Keratinocyte (primary cell): ENCODE measurements at regions not wholly inside any gene's neighbourhood (a gene's known extent, or its start where the extent isn't known, plus 50 kb on each side); places are given as distances from the start of the nearest gene placed in this dataset.

Source experiments
- DNase-seq: peaks from one replicate; pipeline ENCODE4 v3.0.0-alpha.2; 2011; ENCODE audit warnings: low read depth, missing footprints, low spot score
- FAIRE-seq: peaks from 2 replicates; lab custom pipeline; 2011; peaks lifted over from hg19 to GRCh38; lab: Jason Lieb, UNC
- H2AFZ ChIP-seq: 2 replicates; pipeline ENCODE4 v1.6.0; 2012; ENCODE audit warnings: low read length, control low read depth, inconsistent platforms; ENCODE audit not compliant: control insufficient read depth
- H3K27ac ChIP-seq: 2 replicates; pipeline ENCODE4 v1.5.1; 2011; ENCODE audit warnings: low read length; ENCODE audit not compliant: control insufficient read depth, insufficient read depth
- H3K27me3 ChIP-seq: 3 replicates; pipeline ENCODE4 v1.6.0; 2011; ENCODE audit warnings: low read length; ENCODE audit not compliant: control insufficient read depth, insufficient read depth; ENCODE audit errors: extremely low read depth
- H3K36me3 ChIP-seq, 2 experiments: 2 replicates in 1 of 2; 3 replicates in 1 of 2; pipeline ENCODE4 v1.5.1; 2011; ENCODE audit warnings: low read length in 2 of 2, mild to moderate bottlenecking in 1 of 2; ENCODE audit not compliant: control insufficient read depth in 2 of 2, insufficient read depth in 2 of 2; ENCODE audit errors: extremely low read depth in 1 of 2
- H3K4me1 ChIP-seq: 3 replicates; pipeline ENCODE4 v1.5.1; 2011; ENCODE audit warnings: low read length; ENCODE audit not compliant: control insufficient read depth, insufficient read depth; ENCODE audit errors: extremely low read depth
- H3K4me2 ChIP-seq: 3 replicates; pipeline ENCODE4 v1.6.0; 2011; ENCODE audit warnings: low read depth, low read length; ENCODE audit not compliant: control insufficient read depth, insufficient read depth; ENCODE audit errors: extremely low read depth
- H3K4me3 ChIP-seq, 3 experiments: fragments of 200-600 bp in 1 of 3; sonication (generic) in 1 of 3; 2 replicates in 2 of 3; 3 replicates in 1 of 3; pipeline ENCODE4 v1.5.1; 2011 to 2016; ENCODE audit warnings: low read length in 3 of 3, mild to moderate bottlenecking in 3 of 3, control low read depth in 2 of 3, inconsistent platforms in 1 of 3, low read depth in 1 of 3, mixed read lengths in 1 of 3, mixed run types in 1 of 3, moderate library complexity in 1 of 3; ENCODE audit not compliant: control insufficient read depth in 2 of 3, insufficient read depth in 2 of 3; ENCODE audit errors: extremely low read depth in 1 of 3
- H3K79me2 ChIP-seq: 2 replicates; pipeline ENCODE4 v1.6.0; 2012; ENCODE audit warnings: low read length; ENCODE audit not compliant: control insufficient read depth, insufficient read depth
- H3K9ac ChIP-seq: 3 replicates; pipeline ENCODE4 v1.6.0; 2011; ENCODE audit warnings: low read length; ENCODE audit not compliant: control insufficient read depth, insufficient read depth; ENCODE audit errors: extremely low read depth
- H3K9me1 ChIP-seq: 3 replicates; pipeline ENCODE4 v1.6.0; 2011; ENCODE audit warnings: low read length; ENCODE audit not compliant: control insufficient read depth, insufficient read depth; ENCODE audit errors: extremely low read depth
- H3K9me3 ChIP-seq: 2 replicates; pipeline ENCODE4 v1.5.1; 2012; ENCODE audit warnings: low read depth, low read length; ENCODE audit not compliant: control insufficient read depth
- H4K20me1 ChIP-seq: 3 replicates; pipeline ENCODE4 v1.6.0; 2011; ENCODE audit warnings: low read length; ENCODE audit not compliant: control insufficient read depth, insufficient read depth; ENCODE audit errors: extremely low read depth
- EZH2 ChIP-seq: IDR thresholded peaks from one replicate; pipeline ENCODE4 v1.6.1; 2012; ENCODE audit warnings: inconsistent platforms, mild to moderate bottlenecking, low read length, moderate library complexity
- dilution Hi-C: fragments of 300-500 bp; cut with MboI; formaldehyde crosslinking; loops from one replicate; pipeline ENCODE4 v1.7.0; 2020; ENCODE audit warnings: low sequenced_read_pairs; ENCODE audit not compliant: extremely low pct_ligation_motif_present
- TF ChIP-seq, protein P1 (sequence below), 3 experiments: IDR thresholded peaks in 1 of 3; conservative IDR thresholded peaks in 1 of 3; optimal IDR thresholded peaks in 1 of 3; 2 replicates in 2 of 3; 3 replicates in 1 of 3; pipeline versions ENCODE3 to v1.5.1; 2011; ENCODE audit warnings: low read length in 3 of 3, mild to moderate bottlenecking in 3 of 3, moderate library complexity in 2 of 3, control low read depth in 1 of 3, inconsistent platforms in 1 of 3; ENCODE audit not compliant: insufficient read depth in 2 of 3; ENCODE audit errors: extremely low read depth in 1 of 3

DNA sequence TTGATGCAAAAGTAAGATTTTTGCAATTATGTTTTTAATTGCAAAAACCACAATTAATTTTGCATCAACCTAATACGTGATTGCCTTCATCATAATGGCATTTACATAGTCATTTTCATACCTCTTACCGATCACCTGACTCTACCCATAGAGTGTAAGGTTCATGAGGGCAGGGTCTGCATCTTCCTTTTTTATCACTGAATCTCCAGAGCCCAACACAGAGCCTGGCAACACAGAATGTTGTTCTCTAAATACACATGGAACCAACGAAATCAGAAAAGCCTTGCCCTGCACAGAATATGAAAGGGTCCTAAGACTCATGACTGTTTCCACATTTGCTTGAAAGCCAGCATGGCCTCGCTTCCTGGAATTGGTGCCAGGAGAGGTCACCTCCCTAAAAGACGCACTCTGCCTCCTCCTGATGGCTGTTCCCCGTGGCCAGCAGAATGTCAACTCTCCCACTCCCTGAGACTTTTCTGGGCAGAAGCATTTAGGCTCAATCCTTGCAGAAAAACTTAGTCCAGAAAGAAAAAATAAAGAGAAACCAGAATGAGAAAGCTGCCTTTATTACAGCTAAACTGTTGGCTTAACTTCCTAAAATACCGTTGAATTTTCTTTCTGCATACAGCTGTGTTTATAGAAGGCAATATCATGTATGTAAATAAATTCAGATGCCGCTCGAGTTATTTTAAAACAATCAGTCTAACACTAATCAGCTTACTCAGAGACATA is 327.8 kb upstream of the MAF start:
- Histone ChIP-seq H3K9me1 (no peaks in the 10 kb centered on the region), H3K4me1 (no peaks in the 10 kb centered on the region), H3K9ac (no peak overlapping the region), H4K20me1 (no peaks in the 10 kb centered on the region), H3K27ac (no peak overlapping the region), H3K9me3 (no peaks in the 10 kb centered on the region), H3K27me3 (no peaks in the 10 kb centered on the region), H3K4me3 (no peak overlapping the region), H2AFZ (no peak overlapping the region), H3K4me2 (no peak overlapping the region), H3K36me3 (no peaks in the 10 kb centered on the region), H3K79me2 (no peaks in the 10 kb centered on the region)
- dilution Hi-C loops, result no loop called here
- DNase-seq, result no peak
- TF ChIP-seq, protein P1, sequence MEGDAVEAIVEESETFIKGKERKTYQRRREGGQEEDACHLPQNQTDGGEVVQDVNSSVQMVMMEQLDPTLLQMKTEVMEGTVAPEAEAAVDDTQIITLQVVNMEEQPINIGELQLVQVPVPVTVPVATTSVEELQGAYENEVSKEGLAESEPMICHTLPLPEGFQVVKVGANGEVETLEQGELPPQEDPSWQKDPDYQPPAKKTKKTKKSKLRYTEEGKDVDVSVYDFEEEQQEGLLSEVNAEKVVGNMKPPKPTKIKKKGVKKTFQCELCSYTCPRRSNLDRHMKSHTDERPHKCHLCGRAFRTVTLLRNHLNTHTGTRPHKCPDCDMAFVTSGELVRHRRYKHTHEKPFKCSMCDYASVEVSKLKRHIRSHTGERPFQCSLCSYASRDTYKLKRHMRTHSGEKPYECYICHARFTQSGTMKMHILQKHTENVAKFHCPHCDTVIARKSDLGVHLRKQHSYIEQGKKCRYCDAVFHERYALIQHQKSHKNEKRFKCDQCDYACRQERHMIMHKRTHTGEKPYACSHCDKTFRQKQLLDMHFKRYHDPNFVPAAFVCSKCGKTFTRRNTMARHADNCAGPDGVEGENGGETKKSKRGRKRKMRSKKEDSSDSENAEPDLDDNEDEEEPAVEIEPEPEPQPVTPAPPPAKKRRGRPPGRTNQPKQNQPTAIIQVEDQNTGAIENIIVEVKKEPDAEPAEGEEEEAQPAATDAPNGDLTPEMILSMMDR (optimal IDR thresholded peaks at IDR 0.05 in 1 of 3, IDR thresholded peaks at IDR 0.05 in 1 of 3, conservative IDR thresholded peaks at IDR 0.05 in 1 of 3; ENCODE audit: extremely low read depth in 1 of 3, insufficient read depth in 2 of 3, low read length in 3 of 3), result no peak
- TF ChIP-seq EZH2, result no peak
- FAIRE-seq, result no peak

DNA sequence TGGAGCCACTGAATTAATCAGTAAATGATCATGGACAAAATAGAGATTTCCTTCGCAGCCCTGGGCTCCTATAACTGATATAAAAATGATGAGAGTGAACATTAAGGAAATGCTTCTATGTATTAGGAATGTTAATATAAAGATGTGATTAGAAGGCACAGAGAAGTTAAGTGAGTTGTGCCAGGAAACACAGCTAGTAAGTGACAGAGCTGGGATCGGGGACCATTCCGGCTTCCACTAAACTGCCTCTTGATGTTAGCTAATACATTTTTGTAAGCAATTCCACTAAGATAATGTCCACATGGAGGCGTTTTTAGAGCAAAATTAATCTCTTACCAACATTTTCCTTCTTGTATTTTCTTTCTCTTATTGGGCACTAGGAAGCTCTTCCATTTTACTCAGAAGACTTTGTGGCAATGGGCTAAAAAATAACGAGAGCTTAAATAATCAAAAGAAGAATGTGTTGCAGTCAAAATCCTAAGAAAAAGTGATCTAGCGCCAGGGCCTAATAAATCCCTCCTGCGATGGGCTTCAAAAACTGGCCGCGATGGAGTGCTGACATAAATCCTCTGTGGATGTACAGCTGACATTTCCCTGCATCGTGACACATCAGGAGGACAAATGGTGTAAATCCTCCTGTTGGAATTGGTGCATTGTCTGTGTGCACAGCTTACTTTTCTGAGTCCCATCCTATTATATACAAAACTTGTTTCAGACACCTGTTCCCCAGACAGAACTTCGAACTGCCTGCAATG is 326.1 kb upstream of the MAF start:
- Histone ChIP-seq H3K36me3 (no peaks in the 10 kb centered on the region), H3K79me2 (no peaks in the 10 kb centered on the region), H3K4me1 (no peaks in the 10 kb centered on the region), H4K20me1 (no peaks in the 10 kb centered on the region), H3K27me3 (no peaks in the 10 kb centered on the region), H3K4me2 (no peak overlapping the region), H3K9me3 (no peaks in the 10 kb centered on the region), H2AFZ (no peak overlapping the region), H3K9ac (no peak overlapping the region), H3K27ac (no peak overlapping the region), H3K4me3 (no peak overlapping the region), H3K9me1 (no peaks in the 10 kb centered on the region)
- FAIRE-seq (no peak), DNase-seq (no peak)
- TF ChIP-seq, protein P1 (optimal IDR thresholded peaks at IDR 0.05 in 1 of 3, IDR thresholded peaks at IDR 0.05 in 1 of 3, conservative IDR thresholded peaks at IDR 0.05 in 1 of 3; ENCODE audit: extremely low read depth in 1 of 3, insufficient read depth in 2 of 3, low read length in 3 of 3), result no peak
- TF ChIP-seq EZH2, result no peak
- dilution Hi-C loops, result no loop called here
